ENCODE measurements at regions not wholly inside any gene's neighbourhood (a gene's known extent, or its start where the extent isn't known, plus 50 kb on each side); places are given as distances from the start of the nearest gene placed in this dataset.

- Mint-ChIP-seq H3K36me3 (ENCODE audit: low read depth) (no peaks in the 10 kb centered on the region), H3K27ac (no peak overlapping the region), H3K9me3 (no peaks in the 10 kb centered on the region), H3K27me3 (ENCODE audit: insufficient read depth, low read depth, poor library complexity) (peaks cover 3% of the 10 kb centered on the region), H3K4me3 (no peak overlapping the region), H3K4me1 (peaks cover 15% of the 10 kb centered on the region)
- Histone ChIP-seq H3K4me2 (no peak overlapping the region), H3K4me1 (ENCODE audit: insufficient read depth) (peaks cover 11% of the 10 kb centered on the region), H3K36me3 (ENCODE audit: insufficient read depth) (no peaks in the 10 kb centered on the region), H3F3A (replicated peaks; ENCODE audit: low read depth) (no peaks in the 10 kb centered on the region), H4K20me1 (replicated peaks; ENCODE audit: insufficient read depth) (no peaks in the 10 kb centered on the region), H2AFZ (no peak overlapping the region), H3K4me3 (no peak overlapping the region), H3K9me2 (ENCODE audit: insufficient read depth) (peaks cover 1% of the 10 kb centered on the region), H3K79me2 (replicated peaks; ENCODE audit: insufficient read depth) (no peaks in the 10 kb centered on the region), H3K27me3 (ENCODE audit: insufficient read depth) (no peaks in the 10 kb centered on the region), H3K27ac (ENCODE audit: low read depth) (no peak overlapping the region)
- DNase-seq (ENCODE audit: low spot score) (no peak), ATAC-seq (peak; percentile 36; the same call in 2 of the 3 replicates)
- TF ChIP-seq CREB1 (CRISPR knock-in tag; IDR thresholded peaks at IDR 0.05; ENCODE audit: low read depth) (no peak), ZNF331 (CRISPR knock-in tag; IDR thresholded peaks at IDR 0.05; ENCODE audit: low read depth) (no peak), STAT1 (IDR thresholded peaks at IDR 0.05; ENCODE audit: unreplicated experiment) (no peak), EZH2 (IDR thresholded peaks at IDR 0.05; ENCODE audit: low read depth, unreplicated experiment) (no peak)
Measured at GRCh38 chr1:208551024-208551423, 306.8 kb upstream of the PLXNA2 start.

GRCh38 chr1:208551633-208552320 is 307.6 kb upstream of the PLXNA2 start:
- Mint-ChIP-seq H3K36me3 (ENCODE audit: low read depth) (no peaks in the 10 kb centered on the region), H3K27ac (no peak overlapping the region), H3K27me3 (ENCODE audit: insufficient read depth, low read depth, poor library complexity) (peaks cover 3% of the 10 kb centered on the region), H3K4me3 (no peak overlapping the region), H3K4me1 (peaks cover 13% of the 10 kb centered on the region), H3K9me3 (no peaks in the 10 kb centered on the region)
- no peak overlapping the region for H3K4me3 ChIP-seq
- H3K36me3 ChIP-seq (ENCODE audit: insufficient read depth): no peaks in the 10 kb centered on the region
- H3K79me2 ChIP-seq (replicated peaks; ENCODE audit: insufficient read depth): no peaks in the 10 kb centered on the region
- no peak for ATAC-seq
- no peaks in the 10 kb centered on the region for H3K27me3 ChIP-seq (ENCODE audit: insufficient read depth)
- no peak overlapping the region for H3K4me2 ChIP-seq
- DNase-seq (ENCODE audit: low spot score): no peak
- H3K9me2 ChIP-seq (ENCODE audit: insufficient read depth): no peaks in the 10 kb centered on the region; the same call in 1 of the 2 replicates
- H3F3A ChIP-seq (replicated peaks; ENCODE audit: low read depth): no peaks in the 10 kb centered on the region
- no peaks in the 10 kb centered on the region for H4K20me1 ChIP-seq (replicated peaks; ENCODE audit: insufficient read depth)
- peak overlapping the region; percentile 39; the same call in 1 of the 2 replicates for H2AFZ ChIP-seq
- H3K27ac ChIP-seq (ENCODE audit: low read depth): no peak overlapping the region
- peaks cover 11% of the 10 kb centered on the region for H3K4me1 ChIP-seq (ENCODE audit: insufficient read depth)
- TF ChIP-seq JUNB (IDR thresholded peaks at IDR 0.05; ENCODE audit: unreplicated experiment) (no peak), ZNF462 (CRISPR knock-in tag; IDR thresholded peaks at IDR 0.05) (no peak), CREB1 (CRISPR knock-in tag; IDR thresholded peaks at IDR 0.05; ENCODE audit: low read depth) (no peak), POLR2AphosphoS5 (IDR thresholded peaks at IDR 0.05; ENCODE audit: low read depth) (no peak), STAT1 (IDR thresholded peaks at IDR 0.05; ENCODE audit: unreplicated experiment) (no peak), EZH2 (IDR thresholded peaks at IDR 0.05; ENCODE audit: low read depth, unreplicated experiment) (no peak), EZH2phosphoT487 (IDR thresholded peaks at IDR 0.05; ENCODE audit: unreplicated experiment) (no peak), ETS1 (IDR thresholded peaks at IDR 0.05) (no peak), NANOG (IDR thresholded peaks at IDR 0.05; ENCODE audit: borderline replicate concordance) (no peak)
- TF ChIP-seq, protein P1, sequence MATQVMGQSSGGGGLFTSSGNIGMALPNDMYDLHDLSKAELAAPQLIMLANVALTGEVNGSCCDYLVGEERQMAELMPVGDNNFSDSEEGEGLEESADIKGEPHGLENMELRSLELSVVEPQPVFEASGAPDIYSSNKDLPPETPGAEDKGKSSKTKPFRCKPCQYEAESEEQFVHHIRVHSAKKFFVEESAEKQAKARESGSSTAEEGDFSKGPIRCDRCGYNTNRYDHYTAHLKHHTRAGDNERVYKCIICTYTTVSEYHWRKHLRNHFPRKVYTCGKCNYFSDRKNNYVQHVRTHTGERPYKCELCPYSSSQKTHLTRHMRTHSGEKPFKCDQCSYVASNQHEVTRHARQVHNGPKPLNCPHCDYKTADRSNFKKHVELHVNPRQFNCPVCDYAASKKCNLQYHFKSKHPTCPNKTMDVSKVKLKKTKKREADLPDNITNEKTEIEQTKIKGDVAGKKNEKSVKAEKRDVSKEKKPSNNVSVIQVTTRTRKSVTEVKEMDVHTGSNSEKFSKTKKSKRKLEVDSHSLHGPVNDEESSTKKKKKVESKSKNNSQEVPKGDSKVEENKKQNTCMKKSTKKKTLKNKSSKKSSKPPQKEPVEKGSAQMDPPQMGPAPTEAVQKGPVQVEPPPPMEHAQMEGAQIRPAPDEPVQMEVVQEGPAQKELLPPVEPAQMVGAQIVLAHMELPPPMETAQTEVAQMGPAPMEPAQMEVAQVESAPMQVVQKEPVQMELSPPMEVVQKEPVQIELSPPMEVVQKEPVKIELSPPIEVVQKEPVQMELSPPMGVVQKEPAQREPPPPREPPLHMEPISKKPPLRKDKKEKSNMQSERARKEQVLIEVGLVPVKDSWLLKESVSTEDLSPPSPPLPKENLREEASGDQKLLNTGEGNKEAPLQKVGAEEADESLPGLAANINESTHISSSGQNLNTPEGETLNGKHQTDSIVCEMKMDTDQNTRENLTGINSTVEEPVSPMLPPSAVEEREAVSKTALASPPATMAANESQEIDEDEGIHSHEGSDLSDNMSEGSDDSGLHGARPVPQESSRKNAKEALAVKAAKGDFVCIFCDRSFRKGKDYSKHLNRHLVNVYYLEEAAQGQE (IDR thresholded peaks at IDR 0.05; ENCODE audit: unreplicated experiment): no peak

Measured in GM23338 (cell line).